ENCODE measurements at regions not wholly inside any gene's neighbourhood (a gene's known extent, or its start where the extent isn't known, plus 50 kb on each side); places are given as distances from the start of the nearest gene placed in this dataset.
"Not testable (repeated sequence)": the region's sequence is repeated elsewhere in the genome, so short reads cannot be mapped to it uniquely, and the experiment has no call there.

- DNase-seq = no peak
Observed at GRCh38 chr12:17076811-17077210, 470.8 kb upstream of the LMO3 start.

- no peak for DNase-seq
Observed at GRCh38 chr12:17076028-17076744, 470.2 kb upstream of the LMO3 start.

DNA sequence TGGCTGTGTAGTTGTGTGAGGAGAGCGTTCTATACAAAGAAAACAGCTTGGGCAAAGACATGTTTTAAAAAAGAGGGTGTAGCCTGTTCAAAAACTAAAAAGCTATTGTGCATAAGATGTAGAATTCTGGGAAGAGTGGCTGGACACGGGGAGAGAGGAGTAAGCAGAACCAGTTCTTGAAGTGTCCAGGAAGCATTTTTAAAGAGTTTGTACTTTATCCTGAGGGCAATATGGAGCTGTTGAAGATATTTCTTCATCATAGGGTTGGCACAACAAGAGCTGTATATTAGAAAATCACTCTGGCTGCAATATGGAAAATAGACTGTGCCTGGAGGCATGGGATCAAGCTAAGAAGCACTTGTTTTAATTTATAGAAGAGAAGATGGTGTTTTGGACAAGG lies 458.9 kb upstream of the LMO3 start:
- no peak for DNase-seq

- peak; percentile 93 for DNase-seq
Observed at GRCh38 chr12:17062267-17063036, 456.5 kb upstream of the LMO3 start.

DNA sequence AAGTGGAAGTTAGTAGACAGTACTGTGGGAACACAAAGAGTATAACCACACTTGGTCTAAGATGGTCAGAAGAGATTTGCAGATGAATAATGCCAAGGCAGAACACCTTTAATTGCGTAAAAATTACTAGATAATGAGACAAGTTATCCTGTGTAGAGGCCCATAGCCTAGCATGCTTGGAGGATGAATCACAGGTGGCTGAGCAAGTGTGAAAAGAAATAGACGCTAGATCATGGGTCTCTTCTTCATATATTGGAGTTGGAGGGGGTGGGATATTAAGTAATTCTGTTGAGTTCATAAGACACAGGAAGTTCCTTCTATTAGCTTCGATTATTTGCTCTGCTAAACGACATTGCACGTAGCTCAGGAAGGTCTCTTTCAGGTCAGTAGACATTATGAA lies 454.3 kb upstream of the LMO3 start:
- DNase-seq = no peak

GRCh38 chr12:17056546-17056945 lies 450.6 kb upstream of the LMO3 start:
- no peak for DNase-seq

- DNase-seq = no peak
Observed at GRCh38 chr12:17038923-17039322, 433.0 kb upstream of the LMO3 start.

GRCh38 chr12:17035372-17035771 lies 429.4 kb upstream of the LMO3 start:
- DNase-seq = no peak

DNA sequence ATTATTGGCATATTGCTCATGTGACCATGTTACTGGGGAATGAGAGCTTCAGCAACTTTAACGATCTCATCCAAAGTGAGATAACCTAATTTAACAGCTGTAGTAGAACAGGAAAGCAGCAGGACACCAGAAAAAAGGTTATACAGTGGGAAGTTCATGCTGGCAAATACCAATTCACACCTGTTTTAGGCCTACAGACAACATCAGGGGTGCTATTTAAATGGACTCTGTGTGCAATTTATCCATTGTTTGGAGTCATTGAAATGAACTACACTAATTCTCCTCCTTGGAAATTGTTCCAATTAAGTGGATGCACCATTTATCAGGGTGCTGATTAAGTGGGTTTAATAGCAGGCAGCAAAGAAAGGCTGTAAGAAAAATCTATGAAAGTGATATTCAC lies 424.4 kb upstream of the LMO3 start:
- no peak for DNase-seq

- no peak for DNase-seq
Observed at GRCh38 chr12:17028348-17028747, 422.4 kb upstream of the LMO3 start.

DNA sequence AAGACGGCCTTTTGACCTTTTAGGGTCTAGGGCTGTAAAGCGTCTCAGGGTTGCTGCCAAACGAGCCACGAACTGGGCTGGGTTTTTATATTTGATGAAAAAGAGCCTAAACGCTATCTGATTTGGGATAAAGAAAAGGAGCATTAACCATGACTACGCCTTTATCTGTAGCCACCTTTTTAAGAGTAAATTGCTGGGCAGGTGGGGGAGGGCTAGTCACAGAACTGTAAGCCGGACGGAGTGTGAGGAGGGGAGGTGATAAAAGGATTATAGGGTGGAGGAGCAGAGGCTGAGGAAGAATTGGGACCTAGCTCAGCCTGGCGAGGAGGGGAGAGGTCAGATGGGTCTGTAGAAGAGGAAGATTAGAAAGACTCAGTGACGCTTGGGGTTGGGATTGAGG lies 419.5 kb upstream of the LMO3 start:
- DNase-seq = not testable (repeated sequence)

DNA sequence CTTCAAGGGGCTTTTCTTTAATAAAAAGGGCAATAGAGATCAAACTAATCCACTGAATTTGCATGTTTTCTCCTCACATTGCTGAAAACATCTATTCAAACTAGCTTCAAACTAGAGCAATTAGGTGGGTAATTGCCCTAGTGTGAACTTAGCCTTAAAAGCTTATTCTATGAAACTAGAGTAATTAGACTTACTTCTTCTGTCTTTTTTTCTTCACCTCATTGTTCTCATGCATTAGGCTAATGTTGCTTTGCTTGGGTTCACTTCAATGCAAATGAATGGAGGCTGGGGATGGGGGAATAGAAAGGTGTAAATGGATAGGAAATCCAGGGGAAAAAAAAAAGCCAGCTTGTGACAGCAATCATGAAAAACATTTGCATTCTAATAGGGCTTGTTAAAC lies 414.8 kb upstream of the LMO3 start:
- no peak for DNase-seq

GRCh38 chr12:17017402-17017801 lies 411.4 kb upstream of the LMO3 start:
- DNase-seq = no peak

GRCh38 chr12:17016116-17016864 lies 410.3 kb upstream of the LMO3 start:
- no peak for DNase-seq

DNA sequence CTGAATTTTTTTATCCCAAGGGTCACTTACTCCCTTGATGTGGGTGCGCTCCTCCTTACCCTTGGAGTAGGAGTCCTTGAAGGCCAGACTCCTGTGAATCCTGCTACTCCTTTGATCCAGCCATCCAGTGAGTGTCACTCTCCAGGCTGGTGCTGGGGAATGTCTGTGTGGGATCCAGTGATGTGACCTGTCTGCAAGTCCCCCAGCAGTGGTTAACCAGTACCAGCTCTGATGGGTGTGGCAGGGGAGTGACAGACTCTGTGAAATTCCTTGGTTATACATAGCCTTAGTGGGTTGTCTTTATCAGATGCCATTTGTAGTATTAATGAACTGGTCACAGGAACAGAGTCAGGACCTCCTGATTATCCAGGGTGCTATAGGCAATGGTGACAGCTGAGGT lies 409.5 kb upstream of the LMO3 start:
- no peak for DNase-seq

DNA sequence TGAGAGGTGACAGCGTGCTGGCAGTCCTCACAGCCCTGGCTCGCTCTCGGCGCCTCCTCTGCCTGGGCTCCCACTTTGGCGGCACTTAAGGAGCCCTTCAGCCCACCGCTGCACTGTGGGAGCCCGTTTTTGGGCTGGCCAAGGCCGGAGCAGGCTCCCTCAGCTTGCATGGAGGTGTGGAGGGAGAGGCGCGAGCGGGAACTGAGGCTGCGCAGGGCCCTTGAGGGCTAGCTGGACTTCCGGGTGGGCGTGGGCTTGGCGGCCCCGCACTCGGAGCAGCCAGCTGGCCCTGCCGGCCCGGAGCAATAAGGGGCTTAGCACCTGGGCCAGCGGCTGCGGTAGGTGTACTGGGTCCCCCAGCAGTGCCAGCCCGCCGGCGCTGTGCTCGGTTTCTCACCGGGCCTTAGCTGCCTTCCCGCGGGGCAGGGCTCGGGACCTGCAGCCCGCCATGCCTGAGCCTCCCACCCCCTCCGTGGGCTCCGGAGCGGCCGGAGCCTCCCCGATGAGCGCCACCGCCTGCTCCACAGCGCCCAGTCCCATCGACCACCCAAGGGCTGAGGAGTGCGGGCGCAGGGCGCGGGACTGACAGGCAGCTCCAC lies 401.6 kb upstream of the LMO3 start:
- DNase-seq = not testable (repeated sequence)

DNA sequence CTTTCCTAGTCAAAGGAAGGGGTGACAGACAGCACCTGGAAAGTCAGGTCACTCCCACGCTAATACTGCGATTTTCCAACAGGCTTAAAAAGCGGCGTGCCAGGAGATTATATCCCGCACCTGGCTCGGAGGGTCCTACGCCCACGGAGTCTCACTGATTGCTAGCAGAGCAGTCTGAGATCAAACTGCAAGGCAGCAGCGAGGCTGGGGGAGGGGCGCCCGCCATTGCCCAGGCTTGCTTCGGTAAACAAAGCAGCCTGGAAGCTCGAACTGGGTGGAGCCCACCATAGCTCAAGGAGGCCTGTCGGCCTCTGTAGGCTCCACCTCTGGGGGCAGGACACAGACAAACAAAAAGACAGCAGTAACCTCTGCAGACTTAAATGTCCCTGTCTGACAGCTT lies 392.6 kb upstream of the LMO3 start:
- not testable (repeated sequence) for DNase-seq

DNA sequence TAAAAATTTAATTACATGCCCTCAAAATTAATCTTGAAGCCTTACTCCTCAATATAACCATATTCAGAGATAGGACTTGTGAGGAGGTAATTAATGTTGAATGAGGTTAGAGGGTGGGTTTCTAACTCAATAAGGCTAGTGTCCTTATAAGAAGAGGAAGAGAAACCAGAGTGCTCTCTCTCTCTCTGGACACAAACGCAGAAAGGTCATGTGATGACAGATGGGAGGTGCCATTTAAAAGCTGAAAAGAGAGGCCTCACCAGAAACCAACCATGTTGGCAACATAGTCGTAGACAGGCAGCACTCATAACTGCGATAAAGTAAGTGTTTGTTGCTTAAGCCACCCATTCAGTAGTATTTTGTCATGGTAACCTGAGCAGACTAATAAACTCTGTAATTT lies 378.5 kb upstream of the LMO3 start:
- DNase-seq = no peak

- DNase-seq = no peak
Observed at GRCh38 chr12:16972923-16973770, 367.2 kb upstream of the LMO3 start.

GRCh38 chr12:16962889-16963288 lies 356.9 kb upstream of the LMO3 start:
- no peak for DNase-seq

- no peak for DNase-seq
Observed at GRCh38 chr12:16955083-16955657, 349.2 kb upstream of the LMO3 start.

Measured in NCI-H1436 treated with DMSO at 0.1 percent for 48 hours (cell line).